ENCODE measurements at regions not wholly inside any gene's neighbourhood (a gene's known extent, or its start where the extent isn't known, plus 50 kb on each side); places are given as distances from the start of the nearest gene placed in this dataset.
A peak's percentile ranks its signal among the peaks of the same experiment; 100 is the strongest.

GRCh38 chr3:83169473-83169872 is 1408.0 kb upstream of the GBE1 start:
- H3K36me3 Mint-ChIP-seq (ENCODE audit: low read depth): no peaks in the 10 kb centered on the region
- H4K20me1 ChIP-seq (replicated peaks; ENCODE audit: insufficient read depth): no peaks in the 10 kb centered on the region

GRCh38 chr3:83150896-83151295 is 1389.5 kb upstream of the GBE1 start:
- DNase-seq (ENCODE audit: low spot score) (no peak), ATAC-seq (no peak)
- Histone ChIP-seq H2AFZ (no peak overlapping the region), H4K20me1 (replicated peaks; ENCODE audit: insufficient read depth) (no peaks in the 10 kb centered on the region), H3K4me1 (ENCODE audit: insufficient read depth) (no peaks in the 10 kb centered on the region), H3K4me2 (no peak overlapping the region), H3K4me3 (no peak overlapping the region), H3K36me3 (ENCODE audit: insufficient read depth) (no peaks in the 10 kb centered on the region), H3K27ac (ENCODE audit: low read depth) (no peak overlapping the region), H3K79me2 (replicated peaks; ENCODE audit: insufficient read depth) (no peaks in the 10 kb centered on the region), H3F3A (replicated peaks; ENCODE audit: low read depth) (no peaks in the 10 kb centered on the region), H3K9me2 (ENCODE audit: insufficient read depth) (no peaks in the 10 kb centered on the region), H3K27me3 (ENCODE audit: insufficient read depth) (no peaks in the 10 kb centered on the region)
- Mint-ChIP-seq H3K27me3 (ENCODE audit: insufficient read depth, low read depth, poor library complexity) (no peaks in the 10 kb centered on the region), H3K36me3 (ENCODE audit: low read depth) (no peaks in the 10 kb centered on the region), H3K9me3 (no peaks in the 10 kb centered on the region), H3K4me1 (no peaks in the 10 kb centered on the region), H3K27ac (no peak overlapping the region), H3K4me3 (no peak overlapping the region)
- no peak for TF ChIP-seq NANOG (IDR thresholded peaks at IDR 0.05; ENCODE audit: borderline replicate concordance)
- TF ChIP-seq EZH2 (IDR thresholded peaks at IDR 0.05; ENCODE audit: low read depth, unreplicated experiment): no peak
- no peak for TF ChIP-seq ZNF331 (CRISPR knock-in tag; IDR thresholded peaks at IDR 0.05; ENCODE audit: low read depth)
- TF ChIP-seq JUNB (IDR thresholded peaks at IDR 0.05; ENCODE audit: unreplicated experiment): no peak
- no peak for TF ChIP-seq POLR2AphosphoS5 (IDR thresholded peaks at IDR 0.05; ENCODE audit: low read depth)
- no peak for TF ChIP-seq EZH2phosphoT487 (IDR thresholded peaks at IDR 0.05; ENCODE audit: unreplicated experiment)
- TF ChIP-seq CREB1 (CRISPR knock-in tag; IDR thresholded peaks at IDR 0.05; ENCODE audit: low read depth): no peak
- TF ChIP-seq, protein P1, sequence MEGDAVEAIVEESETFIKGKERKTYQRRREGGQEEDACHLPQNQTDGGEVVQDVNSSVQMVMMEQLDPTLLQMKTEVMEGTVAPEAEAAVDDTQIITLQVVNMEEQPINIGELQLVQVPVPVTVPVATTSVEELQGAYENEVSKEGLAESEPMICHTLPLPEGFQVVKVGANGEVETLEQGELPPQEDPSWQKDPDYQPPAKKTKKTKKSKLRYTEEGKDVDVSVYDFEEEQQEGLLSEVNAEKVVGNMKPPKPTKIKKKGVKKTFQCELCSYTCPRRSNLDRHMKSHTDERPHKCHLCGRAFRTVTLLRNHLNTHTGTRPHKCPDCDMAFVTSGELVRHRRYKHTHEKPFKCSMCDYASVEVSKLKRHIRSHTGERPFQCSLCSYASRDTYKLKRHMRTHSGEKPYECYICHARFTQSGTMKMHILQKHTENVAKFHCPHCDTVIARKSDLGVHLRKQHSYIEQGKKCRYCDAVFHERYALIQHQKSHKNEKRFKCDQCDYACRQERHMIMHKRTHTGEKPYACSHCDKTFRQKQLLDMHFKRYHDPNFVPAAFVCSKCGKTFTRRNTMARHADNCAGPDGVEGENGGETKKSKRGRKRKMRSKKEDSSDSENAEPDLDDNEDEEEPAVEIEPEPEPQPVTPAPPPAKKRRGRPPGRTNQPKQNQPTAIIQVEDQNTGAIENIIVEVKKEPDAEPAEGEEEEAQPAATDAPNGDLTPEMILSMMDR (conservative IDR thresholded peaks at IDR 0.05; ENCODE audit: low read depth in 2 of 2): no peak
- TF ChIP-seq, protein P2, sequence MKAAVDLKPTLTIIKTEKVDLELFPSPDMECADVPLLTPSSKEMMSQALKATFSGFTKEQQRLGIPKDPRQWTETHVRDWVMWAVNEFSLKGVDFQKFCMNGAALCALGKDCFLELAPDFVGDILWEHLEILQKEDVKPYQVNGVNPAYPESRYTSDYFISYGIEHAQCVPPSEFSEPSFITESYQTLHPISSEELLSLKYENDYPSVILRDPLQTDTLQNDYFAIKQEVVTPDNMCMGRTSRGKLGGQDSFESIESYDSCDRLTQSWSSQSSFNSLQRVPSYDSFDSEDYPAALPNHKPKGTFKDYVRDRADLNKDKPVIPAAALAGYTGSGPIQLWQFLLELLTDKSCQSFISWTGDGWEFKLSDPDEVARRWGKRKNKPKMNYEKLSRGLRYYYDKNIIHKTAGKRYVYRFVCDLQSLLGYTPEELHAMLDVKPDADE (IDR thresholded peaks at IDR 0.05): no peak

More at GRCh38 chr3:83169473-83169872, 1408.0 kb upstream of the GBE1 start:
- Histone ChIP-seq H3K4me2 (no peak overlapping the region), H3K9me2 (ENCODE audit: insufficient read depth) (no peaks in the 10 kb centered on the region), H3F3A (replicated peaks; ENCODE audit: low read depth) (no peaks in the 10 kb centered on the region), H3K4me3 (no peak overlapping the region), H2AFZ (no peak overlapping the region), H3K27me3 (ENCODE audit: insufficient read depth) (no peaks in the 10 kb centered on the region), H3K4me1 (ENCODE audit: insufficient read depth) (peaks cover 9% of the 10 kb centered on the region), H3K27ac (ENCODE audit: low read depth) (no peak overlapping the region), H3K79me2 (replicated peaks; ENCODE audit: insufficient read depth) (no peaks in the 10 kb centered on the region), H3K36me3 (ENCODE audit: insufficient read depth) (no peaks in the 10 kb centered on the region)
- Mint-ChIP-seq H3K4me1 (peaks cover 11% of the 10 kb centered on the region; the same call in 2 of the 3 replicates), H3K4me3 (no peak overlapping the region), H3K9me3 (no peaks in the 10 kb centered on the region), H3K27ac (peak overlapping the region; percentile 41), H3K27me3 (ENCODE audit: insufficient read depth, low read depth, poor library complexity) (peaks cover 2% of the 10 kb centered on the region)
- TF ChIP-seq ZNF331 (CRISPR knock-in tag; IDR thresholded peaks at IDR 0.05; ENCODE audit: low read depth) (no peak), ZNF114 (CRISPR knock-in tag; IDR thresholded peaks at IDR 0.05) (no peak), STAT1 (IDR thresholded peaks at IDR 0.05; ENCODE audit: unreplicated experiment) (no peak), CREB1 (CRISPR knock-in tag; IDR thresholded peaks at IDR 0.05; ENCODE audit: low read depth) (no peak), EZH2phosphoT487 (IDR thresholded peaks at IDR 0.05; ENCODE audit: unreplicated experiment) (no peak), REST (IDR thresholded peaks at IDR 0.05; ENCODE audit: unreplicated experiment) (no peak), JUNB (IDR thresholded peaks at IDR 0.05; ENCODE audit: unreplicated experiment) (no peak)
- TF ChIP-seq, protein P2 (IDR thresholded peaks at IDR 0.05): no peak
- ATAC-seq: no peak
- DNase-seq (ENCODE audit: low spot score): no peak
